Mucosa of rectum (tissue), 2 donors: ENCODE measurements at regions not wholly inside any gene's neighbourhood (a gene's known extent, or its start where the extent isn't known, plus 50 kb on each side); places are given as distances from the start of the nearest gene placed in this dataset.

ENCODE experiments used
- H3K27ac ChIP-seq, 2 donors: one replicate each; pipeline ENCODE4 v1.7.0; 2013; ENCODE audit warnings: inconsistent platforms in 2 of 2, low read depth in 2 of 2, low read length in 2 of 2
- H3K27me3 ChIP-seq, 2 donors: one replicate each; pipeline ENCODE4 v1.7.0; 2013; ENCODE audit warnings: low read length in 2 of 2; ENCODE audit not compliant: control insufficient read depth in 2 of 2, insufficient read depth in 2 of 2
- H3K36me3 ChIP-seq, 2 donors: one replicate each; pipeline ENCODE4 v1.7.0; 2013; ENCODE audit warnings: low read length in 2 of 2; ENCODE audit not compliant: control insufficient read depth in 2 of 2, insufficient read depth in 2 of 2
- H3K4me1 ChIP-seq, 2 donors: one replicate each; pipeline ENCODE4 v1.7.0; 2013; ENCODE audit warnings: low read length in 2 of 2, mild to moderate bottlenecking in 1 of 2; ENCODE audit not compliant: control insufficient read depth in 2 of 2, insufficient read depth in 2 of 2
- H3K4me3 ChIP-seq, 2 donors: one replicate each; pipeline ENCODE4 v1.7.0; 2013; ENCODE audit warnings: low read length in 2 of 2
- H3K9ac ChIP-seq, 2 donors: one replicate each; pipeline ENCODE4 v1.7.0; 2013; ENCODE audit warnings: low read length in 2 of 2, low read depth in 1 of 2, mild to moderate bottlenecking in 1 of 2
- H3K9me3 ChIP-seq, 2 donors: one replicate each; pipeline ENCODE4 v1.7.0; 2013; ENCODE audit warnings: low read length in 2 of 2; ENCODE audit not compliant: control insufficient read depth in 2 of 2
- donor health status: healthy.
- donor health status: Normal muscosa, but diverticular disease.

- Histone ChIP-seq H3K36me3 (no peaks in the 10 kb centered on the region), H3K27me3 (no peaks in the 10 kb centered on the region), H3K4me1 (peaks cover 0 to 8% of the 10 kb centered on the region in 2 donors), H3K4me3 (peak overlapping the region in 1 of 2 donors; percentile 0), H3K9ac (no peak overlapping the region), H3K9me3 (no peaks in the 10 kb centered on the region), H3K27ac (peak overlapping the region; percentile 50 to 56)
Measured at GRCh38 chr14:89720741-89721729, 233.5 kb downstream of the EFCAB11 start.

GRCh38 chr14:89720076-89720687 lies 234.3 kb downstream of the EFCAB11 start:
- peak overlapping the region; percentile 50 to 56 for H3K27ac ChIP-seq
- H3K36me3 ChIP-seq: no peaks in the 10 kb centered on the region
- H3K4me1 ChIP-seq: peaks cover 0 to 8% of the 10 kb centered on the region in 2 donors
- no peaks in the 10 kb centered on the region for H3K27me3 ChIP-seq
- H3K4me3 ChIP-seq: no peak overlapping the region
- H3K9ac ChIP-seq: no peak overlapping the region
- no peaks in the 10 kb centered on the region for H3K9me3 ChIP-seq

- Histone ChIP-seq H3K4me1 (peaks cover 0 to 8% of the 10 kb centered on the region in 2 donors), H3K9me3 (no peaks in the 10 kb centered on the region), H3K36me3 (no peaks in the 10 kb centered on the region), H3K4me3 (no peak overlapping the region), H3K27me3 (no peaks in the 10 kb centered on the region), H3K9ac (no peak overlapping the region), H3K27ac (no peak overlapping the region)
Measured at GRCh38 chr14:89719366-89720075, 235.0 kb downstream of the EFCAB11 start.

DNA sequence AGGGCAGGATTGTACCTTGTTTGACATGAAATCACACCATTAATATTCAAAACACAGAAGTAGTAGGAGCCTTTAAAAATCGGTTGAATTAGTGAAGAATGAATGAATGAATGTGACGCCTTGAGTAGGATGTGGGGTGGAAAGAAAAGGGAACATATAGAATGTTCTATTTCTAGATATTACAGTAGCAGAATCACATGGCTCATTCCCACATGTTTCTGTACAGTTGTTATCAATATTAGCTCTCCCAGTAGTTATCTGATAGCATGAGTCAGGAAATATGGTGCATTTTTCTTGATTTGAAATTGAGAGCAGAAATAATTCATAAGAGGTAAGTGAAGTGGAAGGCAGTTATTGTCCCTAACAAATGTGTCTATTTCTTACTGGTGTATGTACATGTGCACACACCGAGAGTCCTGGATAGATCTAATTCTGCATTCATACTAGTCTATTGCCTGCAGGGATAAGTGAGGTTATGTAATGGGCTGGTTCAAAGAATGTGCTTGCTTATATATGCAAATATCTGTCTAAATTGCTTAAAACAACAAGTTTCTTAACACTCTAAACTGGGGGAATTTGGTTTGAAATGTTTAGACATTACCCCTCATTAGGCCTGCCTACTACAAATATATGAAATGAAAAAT lies 245.4 kb downstream of the EFCAB11 start:
- H3K36me3 ChIP-seq: no peaks in the 10 kb centered on the region
- H3K27ac ChIP-seq: no peak overlapping the region
- no peak overlapping the region for H3K9ac ChIP-seq
- no peaks in the 10 kb centered on the region for H3K4me1 ChIP-seq
- no peaks in the 10 kb centered on the region for H3K9me3 ChIP-seq
- no peak overlapping the region for H3K4me3 ChIP-seq
- no peaks in the 10 kb centered on the region for H3K27me3 ChIP-seq

DNA sequence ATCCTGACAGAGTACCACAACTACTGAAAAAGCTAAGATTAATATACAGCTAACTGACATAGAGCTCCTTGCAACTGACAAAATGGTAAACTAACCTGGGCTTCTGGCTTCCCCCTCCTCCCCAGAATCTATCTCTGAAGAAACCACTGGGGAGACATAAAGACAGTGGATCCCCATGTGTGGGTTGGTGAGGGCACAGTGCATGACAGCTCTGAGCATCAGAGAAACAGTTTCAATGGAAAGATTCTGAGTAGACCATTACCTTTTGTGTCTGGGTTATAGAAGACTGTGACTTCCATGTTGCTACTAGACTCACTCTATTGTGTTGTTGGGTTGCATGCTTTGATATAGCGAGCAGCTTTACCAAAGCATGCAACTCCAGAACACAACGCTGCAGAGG lies 247.4 kb downstream of the EFCAB11 start:
- Histone ChIP-seq H3K9me3 (no peaks in the 10 kb centered on the region), H3K4me1 (peaks cover 2 to 3% of the 10 kb centered on the region in 2 donors), H3K9ac (no peak overlapping the region), H3K27me3 (no peaks in the 10 kb centered on the region), H3K4me3 (no peak overlapping the region), H3K27ac (no peak overlapping the region), H3K36me3 (no peaks in the 10 kb centered on the region)

- Histone ChIP-seq H3K9me3 (no peaks in the 10 kb centered on the region), H3K4me3 (no peak overlapping the region), H3K27ac (no peak overlapping the region), H3K9ac (no peak overlapping the region), H3K36me3 (no peaks in the 10 kb centered on the region), H3K4me1 (peaks cover 7 to 9% of the 10 kb centered on the region in 2 donors), H3K27me3 (no peaks in the 10 kb centered on the region)
Measured at GRCh38 chr14:89702876-89703200, 251.7 kb downstream of the EFCAB11 start.

- H3K27me3 ChIP-seq: no peaks in the 10 kb centered on the region
- peak overlapping the region; percentile 44 to 58 for H3K9ac ChIP-seq
- H3K36me3 ChIP-seq: no peaks in the 10 kb centered on the region
- peak overlapping the region; percentile 23 to 68 for H3K27ac ChIP-seq
- H3K4me1 ChIP-seq: peaks cover 7 to 9% of the 10 kb centered on the region in 2 donors
- no peaks in the 10 kb centered on the region for H3K9me3 ChIP-seq
- H3K4me3 ChIP-seq: peak overlapping the region; percentile 71 to 72
Measured at GRCh38 chr14:89702073-89702875, 252.3 kb downstream of the EFCAB11 start.

DNA sequence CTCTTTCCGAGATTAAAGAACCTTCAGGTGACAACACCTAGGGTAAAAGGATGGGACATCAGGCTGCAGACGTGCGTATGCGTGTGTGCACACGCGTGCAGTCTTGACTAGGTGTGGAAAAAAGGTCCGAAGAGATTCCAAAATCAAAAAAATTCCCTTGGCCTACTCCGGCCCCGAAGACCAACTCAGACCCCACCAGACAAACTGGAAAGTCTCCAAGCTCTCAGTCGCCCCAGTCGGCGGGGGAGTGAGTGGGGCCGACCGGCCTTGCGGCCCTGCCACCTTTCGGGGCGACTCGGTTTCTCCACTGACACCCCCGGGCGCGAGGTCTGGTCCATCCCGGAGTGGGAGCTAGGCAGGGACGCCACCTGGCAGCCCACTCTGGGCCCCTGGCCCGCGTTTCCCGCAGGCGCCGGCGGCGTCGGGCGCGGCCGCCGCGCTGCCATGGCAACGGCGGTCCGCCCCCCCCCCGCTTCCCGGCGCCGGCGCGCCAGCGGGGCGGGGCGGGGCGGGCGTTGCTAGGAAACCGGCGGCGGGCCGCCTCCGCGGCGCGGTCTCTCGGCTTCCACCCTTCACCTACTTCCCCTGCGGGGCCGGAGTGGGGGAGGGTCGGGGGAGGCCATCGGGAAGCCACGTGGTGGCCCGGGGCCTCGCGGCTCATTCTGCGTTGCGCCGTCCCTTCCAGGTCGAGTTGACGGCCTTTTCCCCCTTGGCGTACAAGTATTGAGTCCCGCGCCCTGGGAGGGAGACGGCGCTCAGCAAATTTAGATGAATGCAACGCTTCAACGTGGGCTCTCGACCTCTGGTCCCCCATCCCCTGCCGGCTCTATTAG lies 253.1 kb downstream of the EFCAB11 start:
- H3K27me3 ChIP-seq: no peaks in the 10 kb centered on the region
- peak overlapping the region; percentile 45 to 58 for H3K9ac ChIP-seq
- H3K4me1 ChIP-seq: peaks cover 7 to 9% of the 10 kb centered on the region in 2 donors
- peak overlapping the region; percentile 72 to 74 for H3K4me3 ChIP-seq
- peak overlapping the region; percentile 23 to 68 for H3K27ac ChIP-seq
- no peaks in the 10 kb centered on the region for H3K9me3 ChIP-seq
- no peaks in the 10 kb centered on the region for H3K36me3 ChIP-seq

GRCh38 chr14:89700801-89701200 lies 253.7 kb downstream of the EFCAB11 start:
- Histone ChIP-seq H3K4me1 (peaks cover 7 to 9% of the 10 kb centered on the region in 2 donors), H3K9ac (no peak overlapping the region), H3K9me3 (no peaks in the 10 kb centered on the region), H3K4me3 (peak overlapping the region; percentile 72 to 74), H3K36me3 (no peaks in the 10 kb centered on the region), H3K27me3 (no peaks in the 10 kb centered on the region), H3K27ac (no peak overlapping the region)
